ENCODE measurements at regions not wholly inside any gene's neighbourhood (a gene's known extent, or its start where the extent isn't known, plus 50 kb on each side); places are given as distances from the start of the nearest gene placed in this dataset.

GRCh38 chr22:27473533-27473932, 328.0 kb downstream of the MN1 start:
- TF ChIP-seq, protein P1, sequence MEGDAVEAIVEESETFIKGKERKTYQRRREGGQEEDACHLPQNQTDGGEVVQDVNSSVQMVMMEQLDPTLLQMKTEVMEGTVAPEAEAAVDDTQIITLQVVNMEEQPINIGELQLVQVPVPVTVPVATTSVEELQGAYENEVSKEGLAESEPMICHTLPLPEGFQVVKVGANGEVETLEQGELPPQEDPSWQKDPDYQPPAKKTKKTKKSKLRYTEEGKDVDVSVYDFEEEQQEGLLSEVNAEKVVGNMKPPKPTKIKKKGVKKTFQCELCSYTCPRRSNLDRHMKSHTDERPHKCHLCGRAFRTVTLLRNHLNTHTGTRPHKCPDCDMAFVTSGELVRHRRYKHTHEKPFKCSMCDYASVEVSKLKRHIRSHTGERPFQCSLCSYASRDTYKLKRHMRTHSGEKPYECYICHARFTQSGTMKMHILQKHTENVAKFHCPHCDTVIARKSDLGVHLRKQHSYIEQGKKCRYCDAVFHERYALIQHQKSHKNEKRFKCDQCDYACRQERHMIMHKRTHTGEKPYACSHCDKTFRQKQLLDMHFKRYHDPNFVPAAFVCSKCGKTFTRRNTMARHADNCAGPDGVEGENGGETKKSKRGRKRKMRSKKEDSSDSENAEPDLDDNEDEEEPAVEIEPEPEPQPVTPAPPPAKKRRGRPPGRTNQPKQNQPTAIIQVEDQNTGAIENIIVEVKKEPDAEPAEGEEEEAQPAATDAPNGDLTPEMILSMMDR (IDR thresholded peaks at IDR 0.05; ENCODE audit: insufficient read depth, missing control alignments): no peak
- FAIRE-seq: no peak
- no peak for DNase-seq (ENCODE audit: insufficient read length, low spot score)

- TF ChIP-seq, protein P1 (IDR thresholded peaks at IDR 0.05; ENCODE audit: insufficient read depth, missing control alignments): no peak
- no peak for FAIRE-seq
- no peak for DNase-seq (ENCODE audit: insufficient read length, low spot score)
Observed at GRCh38 chr22:27474112-27474571, 327.4 kb downstream of the MN1 start.

- no peak for FAIRE-seq
- no peak for DNase-seq (ENCODE audit: insufficient read length, low spot score)
- TF ChIP-seq, protein P1 (IDR thresholded peaks at IDR 0.05; ENCODE audit: insufficient read depth, missing control alignments): no peak
Observed at GRCh38 chr22:27474711-27475547, 326.6 kb downstream of the MN1 start.

- DNase-seq (ENCODE audit: insufficient read length, low spot score): no peak
- TF ChIP-seq, protein P1 (IDR thresholded peaks at IDR 0.05; ENCODE audit: insufficient read depth, missing control alignments): no peak
- no peak for FAIRE-seq
Observed at GRCh38 chr22:27475548-27475897, 326.0 kb downstream of the MN1 start.

DNA sequence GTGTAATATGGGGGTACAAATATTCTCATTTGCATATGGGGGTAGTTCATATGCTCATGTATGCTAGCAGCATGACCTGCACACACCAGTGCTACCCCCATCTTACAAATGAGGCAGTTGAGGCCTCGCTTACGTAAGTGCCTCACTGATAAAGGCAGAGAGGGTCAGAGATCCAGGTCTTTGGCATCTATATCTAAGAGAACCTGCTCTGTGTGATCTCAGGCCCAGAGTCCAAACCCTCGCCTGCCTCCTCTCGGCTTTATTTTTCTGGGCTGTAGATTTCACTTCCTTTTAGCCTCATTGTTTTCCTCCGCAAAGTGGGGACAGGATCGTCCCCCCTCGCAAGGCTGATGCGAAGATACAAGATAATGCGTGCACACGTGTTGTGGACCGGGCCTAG, 325.2 kb downstream of the MN1 start:
- no peak for DNase-seq (ENCODE audit: insufficient read length, low spot score)
- no peak for FAIRE-seq
- TF ChIP-seq, protein P1 (IDR thresholded peaks at IDR 0.05; ENCODE audit: insufficient read depth, missing control alignments): no peak

- DNase-seq (ENCODE audit: insufficient read length, low spot score) (no peak), FAIRE-seq (no peak)
- TF ChIP-seq, protein P1 (IDR thresholded peaks at IDR 0.05; ENCODE audit: insufficient read depth, missing control alignments): no peak
Observed at GRCh38 chr22:27476729-27477128, 324.8 kb downstream of the MN1 start.

DNA sequence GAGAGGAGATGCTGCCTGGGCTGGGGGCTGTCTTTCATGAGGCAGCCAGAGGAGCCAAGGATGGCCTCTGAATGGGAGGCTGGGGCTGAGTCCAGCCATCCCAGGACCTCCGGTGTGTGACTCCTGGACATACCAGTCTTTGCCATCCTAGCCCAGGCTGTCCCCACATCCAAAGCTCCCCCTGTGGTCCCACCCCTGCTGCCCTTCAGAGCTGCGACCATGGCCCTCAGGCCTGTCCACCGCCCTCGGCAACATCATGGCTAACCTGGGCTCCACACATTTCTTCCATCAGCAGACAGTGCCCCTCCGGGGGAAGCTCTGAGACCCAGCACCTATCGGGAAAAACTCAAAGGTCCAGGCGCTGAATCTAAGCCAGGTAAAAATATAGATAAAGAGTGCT, 324.4 kb downstream of the MN1 start:
- TF ChIP-seq, protein P1 (IDR thresholded peaks at IDR 0.05; ENCODE audit: insufficient read depth, missing control alignments): no peak
- no peak for DNase-seq (ENCODE audit: insufficient read length, low spot score)
- FAIRE-seq: no peak

Measured in D721Med (cell line).